Motor neuron (in vitro differentiated cells): ENCODE measurements at regions not wholly inside any gene's neighbourhood (a gene's known extent, or its start where the extent isn't known, plus 50 kb on each side); places are given as distances from the start of the nearest gene placed in this dataset.

Source experiments
- ATAC-seq, 8 experiments: fragments of 200-7000 bp; cut with Tn5 transposase; replicated peaks in 6 of 8; 2 replicates each; pipeline ENCODE4 v1.8.0; 2021; ENCODE audit warnings: mild to moderate bottlenecking in 8 of 8, moderate library complexity in 8 of 8
- H3K27ac ChIP-seq, 2 donors: fragments of 250-450 bp; sonication (Bioruptor Pico); 2 replicates each; pipeline ENCODE4 v1.9.0; 2021; ENCODE audit warnings: antibody characterized with exemption in 2 of 2, mild to moderate bottlenecking in 2 of 2, moderate library complexity in 1 of 2
- H3K4me1 ChIP-seq, 2 donors: fragments of 250-450 bp; sonication (Bioruptor Pico); replicated peaks in 1 of 2; 2 replicates each; pipeline ENCODE4 v1.6.1; 2021; ENCODE audit warnings: antibody characterized with exemption in 2 of 2, mild to moderate bottlenecking in 2 of 2, moderate library complexity in 1 of 2
- H3K4me3 ChIP-seq, 5 donors: fragments of 250-450 bp; sonication (Bioruptor Pico); 2 replicates each; pipeline ENCODE4 v1.9.0; 2021; ENCODE audit warnings: antibody characterized with exemption in 5 of 5, mild to moderate bottlenecking in 5 of 5, moderate library complexity in 4 of 5
- WGBS, 10 experiments: fragments of 450-650 bp; shearing (Covaris generic); methylation state at CpG; one replicate each; pipeline ENCODE4 v1.0.0; 2022; 5-methylcytosine and 5-hydroxymethylcytosine counted together
- in situ Hi-C, 9 experiments: fragments of 400-800 bp; cut with MboI; loops; one replicate each; pipeline ENCODE4 v1.15.0; 2021; ENCODE audit warnings: low sequenced_read_pairs in 9 of 9, low pct_unique_long_range_greater_than_20kb in 2 of 9; ENCODE audit not compliant: unreplicated experiment in 9 of 9

DNA sequence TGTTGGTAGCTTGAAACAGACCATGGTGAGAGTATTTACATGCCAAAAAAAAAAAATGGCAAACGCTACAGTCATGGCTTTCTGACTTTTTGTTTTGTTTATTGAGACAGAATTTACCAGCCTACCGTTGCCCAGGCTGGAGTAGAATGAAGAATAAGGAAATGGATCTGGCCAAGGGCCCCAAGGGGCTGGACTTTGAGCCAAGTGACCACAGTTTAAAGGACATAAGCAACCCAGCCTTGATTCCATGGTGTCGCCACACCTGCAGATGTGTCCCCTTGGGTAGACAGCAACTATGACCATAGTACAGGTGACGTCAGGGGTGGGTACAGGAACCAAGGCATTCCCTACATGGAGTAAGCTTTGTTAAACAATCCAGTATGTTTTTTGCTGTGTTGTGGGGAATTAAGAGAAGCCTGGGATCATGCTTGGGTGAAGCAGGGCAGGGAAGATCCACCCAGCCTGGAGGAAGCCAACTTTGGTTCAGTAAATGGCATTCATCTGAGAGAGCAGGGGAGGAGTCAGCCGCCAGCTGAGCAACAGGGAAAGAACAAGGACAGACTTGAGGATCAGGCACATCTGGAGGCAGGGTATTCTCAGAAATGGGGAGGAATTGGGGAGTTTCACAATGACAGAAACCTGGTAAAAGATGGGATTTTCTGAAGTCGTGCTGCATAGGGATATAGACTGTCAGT lies 110.3 kb upstream of the SH3BP4 start:
- no peak overlapping the region for H3K4me3 ChIP-seq
- ATAC-seq, result peak in 2 of 8 experiments; percentile 8 to 45
- H3K4me1 ChIP-seq, result peaks cover 17 to 31% of the 10 kb centered on the region in 2 donors
- in situ Hi-C loops, result no loop called here
- H3K27ac ChIP-seq, result no peak overlapping the region
- 0 to 100% (median 33%) methylated on average over 1 to 5 of the region's 6 CpGs; no CpG with 5 or more reads in 1 of the 10 experiments for WGBS, 10 experiments

DNA sequence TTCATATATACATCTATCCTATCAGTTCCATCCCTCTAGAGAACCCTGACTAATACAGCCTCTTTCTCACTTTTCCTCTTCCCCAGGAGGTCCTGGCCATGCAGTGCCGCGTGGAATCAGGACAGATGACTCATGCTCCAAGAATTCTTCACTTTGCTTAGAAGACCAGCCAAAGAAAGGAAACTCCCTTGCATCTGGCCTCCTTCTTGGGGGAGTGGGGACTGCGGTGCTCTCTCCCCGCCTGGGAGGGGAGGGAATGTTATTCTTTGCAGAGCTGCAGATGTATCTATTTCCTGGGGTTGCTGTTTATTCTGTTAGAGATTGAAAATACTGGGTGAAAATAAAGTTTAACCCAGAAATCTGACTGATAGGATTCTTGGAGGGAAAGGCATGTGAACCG lies 111.5 kb upstream of the SH3BP4 start:
- H3K27ac ChIP-seq, result no peak overlapping the region
- ATAC-seq, result peak; percentile 72 to 95 (median 86)

DNA sequence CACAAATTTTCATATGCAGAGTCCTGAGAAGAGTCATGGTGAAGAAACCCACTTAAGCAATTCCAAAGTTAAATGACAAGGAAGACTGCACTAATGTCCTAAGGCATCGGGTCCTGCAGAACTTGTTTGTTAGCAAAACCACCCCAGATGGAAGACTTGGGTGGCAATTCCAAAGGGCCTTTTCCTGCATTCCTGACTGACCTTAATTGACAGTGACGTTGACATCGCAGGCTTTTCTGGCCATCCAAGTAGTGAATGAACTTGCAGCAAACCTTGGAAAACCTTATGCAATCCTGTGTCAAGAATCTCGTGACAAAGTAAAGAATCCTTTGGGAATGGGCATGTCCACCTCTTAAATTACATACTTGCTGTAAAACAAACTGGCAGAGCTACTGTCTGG lies 112.5 kb upstream of the SH3BP4 start:
- Histone ChIP-seq H3K27ac (no peak overlapping the region), H3K4me3 (no peak overlapping the region), H3K4me1 (peaks cover 23 to 47% of the 10 kb centered on the region in 2 donors)
- no peak for ATAC-seq
- in situ Hi-C loops, result no loop called here
- 17 to 100% (median 64%) methylated on average over 1 to 4 of the region's 4 CpGs; no CpG with 5 or more reads in 3 of the 10 experiments for WGBS, 10 experiments

More for the DNA sequence above, 111.5 kb upstream of the SH3BP4 start:
- in situ Hi-C loops, result no loop called here
- WGBS, 10 experiments, result 7 to 100% (median 40%) methylated on average over 1 to 4 of the region's 5 CpGs; no CpG with 5 or more reads in 2 of the 10 experiments
- Histone ChIP-seq H3K4me3 (no peak overlapping the region), H3K4me1 (peaks cover 23 to 43% of the 10 kb centered on the region in 2 donors)

DNA sequence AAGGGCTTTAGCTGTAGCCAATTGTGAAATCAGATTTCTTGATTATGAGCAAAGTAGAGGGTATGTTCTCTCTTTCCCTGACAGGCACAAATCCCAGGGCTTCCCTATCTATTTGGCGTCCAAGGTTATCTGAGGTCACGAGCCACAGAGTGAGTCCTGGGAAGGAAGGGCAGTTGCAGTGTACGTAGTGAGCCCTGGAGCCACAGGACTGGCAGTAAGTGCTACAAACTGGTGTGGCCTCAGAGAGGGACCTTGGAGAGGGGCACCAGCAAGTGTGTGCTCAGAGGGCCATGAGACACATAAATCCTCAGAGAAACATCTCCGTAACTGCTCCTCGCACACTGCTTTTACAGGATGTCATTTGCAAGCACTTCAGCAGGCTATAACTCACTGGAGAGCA lies 115.5 kb upstream of the SH3BP4 start:
- in situ Hi-C loops, result no loop called here
- ATAC-seq, result peak in 5 of 8 experiments; percentile 72 to 90 (median 75)
- WGBS, 10 experiments, result 30 to 100% (median 73%) methylated on average over 1 to 4 of the region's 5 CpGs; no CpG with 5 or more reads in 4 of the 10 experiments

DNA sequence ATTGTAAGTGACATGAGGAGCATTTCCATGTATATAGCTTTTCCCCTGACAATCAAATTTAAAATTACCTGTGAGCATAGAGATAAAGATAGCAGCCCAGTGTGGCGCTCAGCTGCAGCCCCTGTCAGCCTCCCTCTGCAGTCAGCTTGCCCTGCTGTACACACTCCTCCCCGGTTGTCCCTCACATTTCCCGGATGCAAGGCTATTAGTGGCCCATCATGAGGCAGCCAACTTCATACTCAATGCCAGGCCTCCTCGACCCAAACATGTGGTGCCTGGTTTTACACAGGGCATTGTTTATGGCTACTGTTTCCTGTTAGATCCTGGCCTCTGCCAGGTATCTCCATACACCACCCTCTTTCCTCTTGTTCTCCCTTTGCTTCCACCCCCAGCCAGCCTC lies 116.1 kb upstream of the SH3BP4 start:
- Histone ChIP-seq H3K4me1 (peaks cover 22 to 40% of the 10 kb centered on the region in 2 donors), H3K4me3 (no peak overlapping the region), H3K27ac (peak overlapping the region in 1 of 2 donors; percentile 2)
- 0 to 100% (median 91%) methylated on average over 1 to 4 of the region's 4 CpGs; no CpG with 5 or more reads in 2 of the 10 experiments for WGBS, 10 experiments
- peak in 2 of 8 experiments; percentile 14 to 19 for ATAC-seq
- in situ Hi-C loops, result no loop called here

More for the DNA sequence above, 115.5 kb upstream of the SH3BP4 start:
- no peak overlapping the region for H3K4me3 ChIP-seq
- peak overlapping the region in 1 of 2 donors; percentile 2 for H3K27ac ChIP-seq
- H3K4me1 ChIP-seq, result peaks cover 23 to 40% of the 10 kb centered on the region in 2 donors

DNA sequence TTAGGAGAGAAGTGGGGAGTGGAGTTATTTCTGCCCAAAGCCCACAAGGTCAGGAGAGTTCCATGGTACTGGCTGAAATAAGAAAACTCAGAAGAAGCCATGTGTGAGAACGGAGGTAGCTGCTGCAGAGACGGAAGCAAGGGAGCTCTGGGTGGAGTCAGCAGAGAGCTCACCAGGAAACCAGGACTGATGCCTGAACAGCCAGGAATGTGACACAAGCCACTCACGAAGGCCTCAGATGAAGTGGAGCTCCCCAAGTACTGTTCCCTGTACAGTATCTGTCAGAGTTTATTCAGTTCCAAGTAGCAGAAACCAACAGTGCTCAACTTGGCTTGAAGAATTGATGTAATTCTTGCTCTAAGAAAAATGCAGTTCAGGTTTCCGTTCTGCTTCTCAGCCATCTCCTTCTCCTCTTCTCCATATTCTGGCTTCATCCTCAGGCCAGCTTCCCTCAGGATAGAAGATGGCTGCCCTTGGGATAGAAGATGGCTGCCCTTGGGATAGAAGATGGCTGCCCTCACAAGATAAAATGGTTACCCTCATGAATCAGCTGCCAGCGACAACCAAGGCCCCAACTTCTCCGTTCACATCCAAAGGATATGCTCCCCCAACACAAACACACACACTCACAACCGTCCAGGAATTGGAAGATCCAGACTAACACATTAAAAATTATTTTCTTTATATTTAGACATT lies 117.4 kb upstream of the SH3BP4 start:
- Histone ChIP-seq H3K4me1 (peaks cover 11 to 37% of the 10 kb centered on the region in 2 donors), H3K4me3 (no peak overlapping the region), H3K27ac (no peak overlapping the region)
- ATAC-seq, result no peak
- WGBS, 10 experiments, result 73 to 100% (median 97%) methylated on average over 2 to 6 of the region's 7 CpGs
- in situ Hi-C loops, result no loop called here

DNA sequence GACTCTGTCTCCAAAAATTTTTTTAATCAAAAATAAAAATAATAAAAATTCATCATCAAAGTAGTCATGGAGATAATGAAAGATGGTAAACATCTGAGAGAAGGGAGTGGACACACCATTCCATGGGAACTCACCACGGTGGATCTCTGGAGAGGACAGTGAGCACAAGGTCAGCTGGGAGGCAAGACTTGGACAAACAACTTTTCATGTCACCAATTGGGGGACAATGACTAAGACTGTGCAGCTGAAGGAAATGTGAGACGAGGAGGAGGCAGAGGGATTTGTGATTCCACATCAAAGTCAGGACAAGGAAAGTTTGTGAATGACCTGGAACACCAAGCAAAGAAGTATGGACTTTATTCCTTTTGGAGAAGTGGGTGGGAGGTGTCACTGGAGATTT lies 121.0 kb upstream of the SH3BP4 start:
- Histone ChIP-seq H3K4me1 (peaks cover under 1 to 9% of the 10 kb centered on the region in 2 donors), H3K4me3 (no peak overlapping the region), H3K27ac (no peak overlapping the region)
- ATAC-seq, result no peak
- 0 to 100% (median 85%) methylated on average over 1 to 2 of the region's 2 CpGs; no CpG with 5 or more reads in 3 of the 10 experiments for WGBS, 10 experiments
- in situ Hi-C loops, result no loop called here

DNA sequence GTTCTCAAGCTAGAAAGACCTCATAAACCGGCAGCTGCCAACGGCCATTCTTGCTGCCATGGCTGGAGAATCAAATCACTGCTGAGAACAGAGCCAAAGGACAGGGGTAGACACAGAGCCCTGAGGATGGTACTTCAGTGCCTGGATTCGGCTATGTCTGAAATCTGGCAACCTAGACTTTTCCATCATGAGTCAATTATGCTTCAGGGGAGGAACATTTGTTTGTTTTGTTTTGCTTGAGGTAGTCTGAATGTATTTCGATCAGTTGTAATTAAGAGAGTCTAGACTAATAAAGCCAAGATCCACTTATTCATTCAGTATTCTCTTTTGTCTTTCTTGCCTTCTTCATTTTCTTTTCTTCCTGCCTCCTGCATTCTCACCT lies 122.8 kb upstream of the SH3BP4 start:
- ATAC-seq, result no peak
- WGBS, 10 experiments, result 60 to 100% (median 85%) methylated on average over 1 to 4 of the region's 4 CpGs; no CpG with 5 or more reads in 2 of the 10 experiments
- H3K27ac ChIP-seq, result no peak overlapping the region
- in situ Hi-C loops, result no loop called here
- peaks cover 2 to 4% of the 10 kb centered on the region in 2 donors for H3K4me1 ChIP-seq
- H3K4me3 ChIP-seq, result no peak overlapping the region

DNA sequence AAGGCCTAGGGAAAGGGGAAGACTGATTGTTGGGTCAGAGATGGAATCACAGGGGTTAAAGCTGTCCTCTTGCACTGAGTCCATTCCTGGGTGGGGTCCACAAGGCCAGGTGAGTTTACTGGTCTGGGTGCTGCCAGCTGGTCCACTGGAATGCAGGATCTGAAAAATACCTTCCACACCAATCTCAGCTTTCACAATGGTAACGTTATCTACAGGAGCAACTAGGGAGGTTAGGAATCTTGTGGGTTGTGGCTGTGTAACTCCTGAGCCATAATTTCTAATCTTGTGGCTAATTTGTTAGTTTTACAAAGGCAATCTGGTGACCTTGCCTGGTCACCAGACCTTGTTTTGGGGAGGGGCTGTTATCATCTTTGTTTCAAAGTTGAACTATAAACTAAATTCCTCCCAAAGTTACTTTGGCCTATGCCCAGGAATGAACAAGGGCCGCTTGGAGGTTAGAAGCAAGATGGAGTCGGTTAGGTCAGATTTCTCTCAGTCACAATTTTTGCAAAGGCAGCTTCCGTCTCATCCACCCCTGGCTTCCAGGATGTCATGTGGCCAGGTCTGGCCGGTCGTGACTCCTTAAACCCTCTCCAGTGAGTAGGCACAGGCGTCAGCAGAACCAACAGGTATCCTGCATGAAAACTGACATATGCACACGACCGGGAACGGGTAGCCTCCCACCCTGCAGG lies 123.3 kb upstream of the SH3BP4 start:
- H3K4me1 ChIP-seq, result peaks cover 8 to 9% of the 10 kb centered on the region in 2 donors
- in situ Hi-C loops, result no loop called here
- no peak overlapping the region for H3K27ac ChIP-seq
- WGBS, 10 experiments, result 73 to 100% (median 92%) methylated on average over 2 to 7 of the region's 10 CpGs; no CpG with 5 or more reads in 3 of the 10 experiments
- H3K4me3 ChIP-seq, result no peak overlapping the region
- no peak for ATAC-seq

DNA sequence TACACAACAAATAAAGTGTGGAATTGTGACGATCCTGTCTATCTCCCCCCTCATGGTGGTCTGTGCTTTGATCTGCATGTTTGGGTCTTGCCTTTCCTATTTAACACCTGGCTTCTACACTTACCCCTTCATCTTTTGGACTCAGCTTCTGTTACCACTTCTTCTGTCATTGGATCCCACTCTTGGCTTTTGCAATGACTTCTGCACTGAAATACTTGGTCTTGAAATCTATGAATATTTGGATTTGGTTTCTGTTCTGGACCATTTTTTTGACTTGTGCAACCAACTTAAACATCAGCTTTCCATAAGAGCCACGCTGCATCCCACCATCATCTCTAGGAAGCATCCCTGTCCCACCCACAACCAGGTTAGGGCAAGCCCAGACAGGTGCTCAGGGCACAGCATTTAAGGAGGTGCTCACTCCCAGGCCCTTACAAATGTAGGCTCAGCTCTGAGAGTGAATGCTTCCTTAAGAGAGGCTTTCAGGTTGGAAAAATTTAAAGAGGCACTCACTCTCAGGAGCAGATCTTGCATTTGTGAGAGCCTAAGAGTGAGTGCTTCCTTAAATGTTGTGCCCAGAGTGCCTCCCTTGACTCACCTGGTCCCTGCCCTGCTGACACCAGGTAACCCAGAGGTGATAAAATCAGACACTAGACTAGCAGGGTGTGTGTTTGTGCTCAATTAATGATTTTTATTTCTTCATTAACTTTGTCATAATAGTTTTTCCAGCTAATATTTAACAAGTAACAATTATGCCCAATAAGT lies 124.5 kb upstream of the SH3BP4 start:
- WGBS, 10 experiments, result 29 to 100% (median 93%) methylated on average over 1 to 2 of the region's 2 CpGs; no CpG with 5 or more reads in 2 of the 10 experiments
- Histone ChIP-seq H3K4me1 (peaks cover 10 to 11% of the 10 kb centered on the region in 2 donors), H3K27ac (no peak overlapping the region), H3K4me3 (no peak overlapping the region)
- ATAC-seq, result no peak
- in situ Hi-C loops, result no loop called here

DNA sequence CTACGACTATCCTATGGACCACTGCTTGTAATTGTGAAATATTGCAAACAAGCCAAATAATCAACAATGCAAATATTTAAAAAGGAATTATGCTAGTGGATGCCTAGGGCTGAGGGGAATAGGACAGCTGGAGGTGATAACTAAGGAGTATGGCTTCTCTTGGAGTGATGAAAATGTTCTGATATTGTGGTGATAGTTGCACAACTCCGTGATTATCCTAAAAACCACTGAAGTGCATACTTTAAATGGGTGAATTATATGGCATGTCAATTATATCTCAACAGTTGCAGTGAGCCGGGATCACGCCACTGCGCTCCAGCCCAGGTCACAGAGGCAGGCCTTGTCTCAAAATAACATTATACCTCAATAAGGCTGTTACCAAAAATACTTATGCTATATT lies 125.1 kb upstream of the SH3BP4 start:
- ATAC-seq, result peak in 2 of 8 experiments; percentile 27 to 70
- H3K27ac ChIP-seq, result no peak overlapping the region
- H3K4me1 ChIP-seq, result peaks cover 10 to 11% of the 10 kb centered on the region in 2 donors
- in situ Hi-C loops, result no loop called here
- WGBS, 10 experiments, result 70 to 100% (median 89%) methylated on average over 1 to 4 of the region's 5 CpGs
- H3K4me3 ChIP-seq, result no peak overlapping the region

DNA sequence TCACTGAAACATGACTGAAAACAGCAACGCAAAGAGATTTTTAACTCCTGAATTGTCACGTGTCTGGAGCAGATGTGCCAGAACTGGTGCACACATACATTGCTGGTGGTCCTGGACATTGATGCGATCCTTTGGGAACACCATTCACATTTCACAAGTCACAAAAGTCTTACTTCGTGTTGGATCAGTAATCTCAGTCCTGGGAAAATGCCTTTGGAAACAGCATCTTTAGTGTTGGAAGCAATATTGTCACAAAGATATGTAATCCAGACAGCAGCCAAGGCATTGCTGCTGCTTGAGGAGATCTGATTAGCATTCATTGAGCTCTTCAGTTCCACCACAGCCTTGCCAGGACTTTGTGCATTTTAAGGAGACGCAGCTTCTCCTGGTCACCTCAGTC lies 126.2 kb upstream of the SH3BP4 start:
- 47 to 100% (median 77%) methylated on average over 1 to 4 of the region's 5 CpGs; no CpG with 5 or more reads in 2 of the 10 experiments for WGBS, 10 experiments
- no peak for ATAC-seq
- no peak overlapping the region for H3K27ac ChIP-seq
- H3K4me1 ChIP-seq, result peaks cover 10 to 11% of the 10 kb centered on the region in 2 donors
- no peak overlapping the region for H3K4me3 ChIP-seq
- in situ Hi-C loops, result no loop called here
